ENCODE measurements at regions not wholly inside any gene's neighbourhood (a gene's known extent, or its start where the extent isn't known, plus 50 kb on each side); places are given as distances from the start of the nearest gene placed in this dataset.

DNA sequence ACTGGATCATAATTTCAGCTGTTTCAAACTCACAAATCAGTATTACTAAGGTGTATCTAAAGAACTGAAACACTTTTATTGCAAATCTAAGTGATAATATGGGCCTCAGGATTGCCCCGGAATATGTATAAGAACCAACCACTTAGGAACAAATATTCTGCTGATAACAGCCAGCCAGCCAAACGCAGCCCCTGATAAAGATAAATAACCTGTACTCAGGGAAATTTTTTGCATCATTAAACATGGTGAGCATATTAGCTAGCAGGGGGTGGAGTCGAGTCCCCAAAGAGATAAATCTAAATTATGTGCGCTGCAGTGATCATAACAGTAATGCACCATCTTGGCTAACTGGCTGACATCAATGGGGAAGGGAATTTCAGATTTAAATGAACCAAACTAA lies 410.2 kb upstream of the MAP3K7 start:
- no peaks in the 10 kb centered on the region for H3K27me3 ChIP-seq (ENCODE audit: control insufficient read depth in 4 of 4, insufficient read depth in 4 of 4, low read length in 3 of 4)
- H3K36me3 ChIP-seq (ENCODE audit: control insufficient read depth in 4 of 4, insufficient read depth in 3 of 4, low read depth in 1 of 4, low read length in 3 of 4), result no peaks in the 10 kb centered on the region
- no peaks in the 10 kb centered on the region for H3K9me3 ChIP-seq (ENCODE audit: control insufficient read depth in 4 of 4, low read length in 3 of 4)
- TF ChIP-seq NR2F2 (IDR thresholded peaks at IDR 0.05) (no peak), RXRA (IDR thresholded peaks at IDR 0.05) (no peak), FOXA2 (IDR thresholded peaks at IDR 0.05) (no peak), HNF4A (conservative IDR thresholded peaks at IDR 0.05) (no peak), SP1 (IDR thresholded peaks at IDR 0.05) (no peak), TAF1 (conservative IDR thresholded peaks at IDR 0.05) (no peak), FOXA1 (IDR thresholded peaks at IDR 0.05) (no peak), JUND (IDR thresholded peaks at IDR 0.05) (no peak)
- TF ChIP-seq, protein P1, sequence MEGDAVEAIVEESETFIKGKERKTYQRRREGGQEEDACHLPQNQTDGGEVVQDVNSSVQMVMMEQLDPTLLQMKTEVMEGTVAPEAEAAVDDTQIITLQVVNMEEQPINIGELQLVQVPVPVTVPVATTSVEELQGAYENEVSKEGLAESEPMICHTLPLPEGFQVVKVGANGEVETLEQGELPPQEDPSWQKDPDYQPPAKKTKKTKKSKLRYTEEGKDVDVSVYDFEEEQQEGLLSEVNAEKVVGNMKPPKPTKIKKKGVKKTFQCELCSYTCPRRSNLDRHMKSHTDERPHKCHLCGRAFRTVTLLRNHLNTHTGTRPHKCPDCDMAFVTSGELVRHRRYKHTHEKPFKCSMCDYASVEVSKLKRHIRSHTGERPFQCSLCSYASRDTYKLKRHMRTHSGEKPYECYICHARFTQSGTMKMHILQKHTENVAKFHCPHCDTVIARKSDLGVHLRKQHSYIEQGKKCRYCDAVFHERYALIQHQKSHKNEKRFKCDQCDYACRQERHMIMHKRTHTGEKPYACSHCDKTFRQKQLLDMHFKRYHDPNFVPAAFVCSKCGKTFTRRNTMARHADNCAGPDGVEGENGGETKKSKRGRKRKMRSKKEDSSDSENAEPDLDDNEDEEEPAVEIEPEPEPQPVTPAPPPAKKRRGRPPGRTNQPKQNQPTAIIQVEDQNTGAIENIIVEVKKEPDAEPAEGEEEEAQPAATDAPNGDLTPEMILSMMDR (IDR thresholded peaks at IDR 0.05; ENCODE audit: low read depth, low read length, missing input control), result no peak
- TF ChIP-seq, protein P2, sequence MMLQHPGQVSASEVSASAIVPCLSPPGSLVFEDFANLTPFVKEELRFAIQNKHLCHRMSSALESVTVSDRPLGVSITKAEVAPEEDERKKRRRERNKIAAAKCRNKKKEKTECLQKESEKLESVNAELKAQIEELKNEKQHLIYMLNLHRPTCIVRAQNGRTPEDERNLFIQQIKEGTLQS (IDR thresholded peaks at IDR 0.05), result no peak
- TF ChIP-seq, protein P3, sequence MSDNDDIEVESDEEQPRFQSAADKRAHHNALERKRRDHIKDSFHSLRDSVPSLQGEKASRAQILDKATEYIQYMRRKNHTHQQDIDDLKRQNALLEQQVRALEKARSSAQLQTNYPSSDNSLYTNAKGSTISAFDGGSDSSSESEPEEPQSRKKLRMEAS (IDR thresholded peaks at IDR 0.05), result no peak
- no peak for DNase-seq (ENCODE audit: low spot score)
- no peak overlapping the region for H3K4me3 ChIP-seq (ENCODE audit: low read depth in 1 of 3, low read length in 3 of 3)
- H3K27ac ChIP-seq (ENCODE audit: low read depth in 1 of 2, low read length in 2 of 2), result no peak overlapping the region
- 66% methylated on average over 4 of the region's 4 CpGs for WGBS
- H3K4me1 ChIP-seq (ENCODE audit: control insufficient read depth in 4 of 4, insufficient read depth in 4 of 4, low read length in 3 of 4), result no peaks in the 10 kb centered on the region
- no peak overlapping the region for H3K9ac ChIP-seq (ENCODE audit: low read depth in 1 of 2, low read length in 2 of 2)

DNA sequence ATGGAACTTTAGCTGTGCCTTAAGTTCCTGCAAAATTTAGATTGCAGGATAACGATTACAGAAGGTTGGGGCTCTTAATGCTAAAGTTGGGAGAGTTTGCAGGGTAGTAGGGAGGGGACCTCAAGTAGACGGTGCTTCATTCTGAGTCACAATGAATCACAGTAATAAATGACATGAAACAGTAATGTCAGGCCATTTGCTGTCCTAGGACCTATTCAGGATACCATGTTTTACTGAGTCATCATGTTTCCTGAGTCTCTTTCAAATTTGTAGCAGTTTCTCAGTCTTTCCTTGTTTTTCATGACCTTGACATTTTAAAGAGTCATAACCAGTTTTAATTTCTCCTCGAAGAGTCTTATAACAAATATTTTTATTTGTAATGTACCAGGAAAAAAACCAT lies 406.9 kb upstream of the MAP3K7 start:
- Histone ChIP-seq H3K4me3 (ENCODE audit: low read depth in 1 of 3, low read length in 3 of 3) (no peak overlapping the region), H3K9ac (ENCODE audit: low read depth in 1 of 2, low read length in 2 of 2) (no peak overlapping the region), H3K4me1 (ENCODE audit: control insufficient read depth in 4 of 4, insufficient read depth in 4 of 4, low read length in 3 of 4) (no peaks in the 10 kb centered on the region), H3K27me3 (ENCODE audit: control insufficient read depth in 4 of 4, insufficient read depth in 4 of 4, low read length in 3 of 4) (no peaks in the 10 kb centered on the region), H3K36me3 (ENCODE audit: control insufficient read depth in 4 of 4, insufficient read depth in 3 of 4, low read depth in 1 of 4, low read length in 3 of 4) (no peaks in the 10 kb centered on the region), H3K27ac (ENCODE audit: low read depth in 1 of 2, low read length in 2 of 2) (no peak overlapping the region), H3K9me3 (ENCODE audit: control insufficient read depth in 4 of 4, low read length in 3 of 4) (no peaks in the 10 kb centered on the region)
- TF ChIP-seq, protein P3 (IDR thresholded peaks at IDR 0.05), result no peak
- TF ChIP-seq GABPA (IDR thresholded peaks at IDR 0.05 in 1 of 2, conservative IDR thresholded peaks at IDR 0.05 in 1 of 2) (no peak), YY1 (IDR thresholded peaks at IDR 0.05) (no peak), EGR1 (IDR thresholded peaks at IDR 0.05; ENCODE audit: low read depth in 2 of 2) (no peak), NR2F2 (IDR thresholded peaks at IDR 0.05) (no peak), SP1 (IDR thresholded peaks at IDR 0.05) (no peak)
- DNase-seq (ENCODE audit: low spot score), result no peak
- WGBS, result 65% methylated on average over 3 of the region's 3 CpGs

DNA sequence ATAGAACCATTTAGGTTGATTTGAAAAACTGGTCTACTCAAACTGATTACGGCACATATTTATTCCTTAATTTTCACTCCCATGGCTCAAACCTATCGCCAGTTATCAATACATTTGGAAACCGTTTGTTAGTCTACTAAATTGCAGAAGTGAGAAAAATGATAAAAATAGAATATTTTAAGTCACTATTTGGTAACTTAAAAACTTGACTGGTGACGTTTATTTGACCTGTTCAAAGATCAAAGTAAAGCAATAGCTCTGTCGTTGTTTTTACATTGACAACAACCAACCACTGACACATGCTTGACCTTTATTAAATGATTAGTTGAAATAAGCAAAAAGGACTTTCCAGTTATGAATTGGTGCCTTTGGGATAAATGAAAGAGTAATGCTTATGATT lies 402.9 kb upstream of the MAP3K7 start:
- H3K27me3 ChIP-seq (ENCODE audit: control insufficient read depth in 4 of 4, insufficient read depth in 4 of 4, low read length in 3 of 4), result no peaks in the 10 kb centered on the region
- 59% methylated on average over 5 of the region's 5 CpGs for WGBS
- TF ChIP-seq, protein P2 (IDR thresholded peaks at IDR 0.05), result no peak
- no peak for TF ChIP-seq GABPA (IDR thresholded peaks at IDR 0.05 in 1 of 2, conservative IDR thresholded peaks at IDR 0.05 in 1 of 2)
- no peak for TF ChIP-seq YY1 (IDR thresholded peaks at IDR 0.05)
- TF ChIP-seq, protein P3 (IDR thresholded peaks at IDR 0.05), result no peak
- TF ChIP-seq HNF4G (IDR thresholded peaks at IDR 0.05), result no peak
- no peak for TF ChIP-seq SP1 (IDR thresholded peaks at IDR 0.05)
- TF ChIP-seq HNF4A (conservative IDR thresholded peaks at IDR 0.05), result no peak
- TF ChIP-seq TAF1 (conservative IDR thresholded peaks at IDR 0.05), result no peak
- TF ChIP-seq, protein P1 (IDR thresholded peaks at IDR 0.05; ENCODE audit: low read depth, low read length, missing input control), result no peak
- no peak for TF ChIP-seq RXRA (IDR thresholded peaks at IDR 0.05)
- TF ChIP-seq EGR1 (IDR thresholded peaks at IDR 0.05; ENCODE audit: low read depth in 2 of 2), result no peak
- TF ChIP-seq FOXA2 (IDR thresholded peaks at IDR 0.05), result no peak
- TF ChIP-seq JUND (IDR thresholded peaks at IDR 0.05), result no peak
- TF ChIP-seq NR2F2 (IDR thresholded peaks at IDR 0.05), result no peak
- no peak for TF ChIP-seq RAD21 (IDR thresholded peaks at IDR 0.05)
- no peak for TF ChIP-seq FOXA1 (IDR thresholded peaks at IDR 0.05)

More for the DNA sequence above, 402.9 kb upstream of the MAP3K7 start:
- Histone ChIP-seq H3K36me3 (ENCODE audit: control insufficient read depth in 4 of 4, insufficient read depth in 3 of 4, low read depth in 1 of 4, low read length in 3 of 4) (no peaks in the 10 kb centered on the region), H3K4me3 (ENCODE audit: low read depth in 1 of 3, low read length in 3 of 3) (no peak overlapping the region), H3K4me1 (ENCODE audit: control insufficient read depth in 4 of 4, insufficient read depth in 4 of 4, low read length in 3 of 4) (no peaks in the 10 kb centered on the region), H3K27ac (ENCODE audit: low read depth in 1 of 2, low read length in 2 of 2) (no peak overlapping the region), H3K9me3 (ENCODE audit: control insufficient read depth in 4 of 4, low read length in 3 of 4) (no peaks in the 10 kb centered on the region), H3K9ac (ENCODE audit: low read depth in 1 of 2, low read length in 2 of 2) (no peak overlapping the region)
- DNase-seq (ENCODE audit: low spot score), result no peak

Measured in liver (tissue), 8 donors.